Activated T-cell treated with anti-CD3 and anti-CD28 coated beads, Interleukin-2, amount 50 U/mL, for 1 hour (primary cell): ENCODE measurements at regions not wholly inside any gene's neighbourhood (a gene's known extent, or its start where the extent isn't known, plus 50 kb on each side); places are given as distances from the start of the nearest gene placed in this dataset.
"Not testable (repeated sequence)": the region's sequence is repeated elsewhere in the genome, so short reads cannot be mapped to it uniquely, and the experiment has no call there.

Source experiments
- DNase-seq: peaks from one replicate; pipeline ENCODE4 v3.0.0-alpha.2; 2020

- no peak for DNase-seq
Observed at GRCh38 chr14:25431211-25432076, 381.5 kb upstream of the STXBP6 start.

- DNase-seq = no peak
Observed at GRCh38 chr14:25430808-25431207, 380.9 kb upstream of the STXBP6 start.

GRCh38 chr14:25412998-25413397, 363.1 kb upstream of the STXBP6 start:
- DNase-seq = no peak

GRCh38 chr14:25411781-25412757, 362.1 kb upstream of the STXBP6 start:
- DNase-seq = no peak

GRCh38 chr14:25406818-25407217, 356.9 kb upstream of the STXBP6 start:
- no peak for DNase-seq

- DNase-seq = no peak
Observed at GRCh38 chr14:25400607-25401206, 350.8 kb upstream of the STXBP6 start.

- no peak for DNase-seq
Observed at GRCh38 chr14:25396128-25396527, 346.2 kb upstream of the STXBP6 start.

GRCh38 chr14:25394791-25395391, 344.9 kb upstream of the STXBP6 start:
- DNase-seq = no peak

- DNase-seq = no peak
Observed at GRCh38 chr14:25394356-25394755, 344.4 kb upstream of the STXBP6 start.

- no peak for DNase-seq
Observed at GRCh38 chr14:25389948-25390347, 340.0 kb upstream of the STXBP6 start.

- DNase-seq = no peak
Observed at GRCh38 chr14:25381498-25381897, 331.6 kb upstream of the STXBP6 start.

GRCh38 chr14:25375639-25376038, 325.7 kb upstream of the STXBP6 start:
- no peak for DNase-seq

- no peak for DNase-seq
Observed at GRCh38 chr14:25371068-25371467, 321.1 kb upstream of the STXBP6 start.

- DNase-seq = not testable (repeated sequence)
Observed at GRCh38 chr14:25370057-25370456, 320.1 kb upstream of the STXBP6 start.

GRCh38 chr14:25358330-25358729, 308.4 kb upstream of the STXBP6 start:
- DNase-seq = no peak

GRCh38 chr14:25351269-25351668, 301.3 kb upstream of the STXBP6 start:
- DNase-seq = no peak

GRCh38 chr14:25350802-25351201, 300.9 kb upstream of the STXBP6 start:
- no peak for DNase-seq

GRCh38 chr14:25350021-25350420, 300.1 kb upstream of the STXBP6 start:
- no peak for DNase-seq

GRCh38 chr14:25349269-25349668, 299.3 kb upstream of the STXBP6 start:
- no peak for DNase-seq

GRCh38 chr14:25340882-25341281, 290.9 kb upstream of the STXBP6 start:
- DNase-seq = no peak

GRCh38 chr14:25322784-25323183, 272.8 kb upstream of the STXBP6 start:
- DNase-seq = no peak

- DNase-seq = not testable (repeated sequence)
Observed at GRCh38 chr14:25316007-25316406, 266.1 kb upstream of the STXBP6 start.

GRCh38 chr14:25308244-25308643, 258.3 kb upstream of the STXBP6 start:
- no peak for DNase-seq
